Body of pancreas (tissue), 4 donors: ENCODE measurements at regions not wholly inside any gene's neighbourhood (a gene's known extent, or its start where the extent isn't known, plus 50 kb on each side); places are given as distances from the start of the nearest gene placed in this dataset.

Experiments used
- ATAC-seq: fragments of 150-250 bp; one replicate; pipeline ENCODE4 v1.9.1; 2016
- DNase-seq, 4 donors: peaks; one replicate each; pipeline ENCODE4 v3.0.0-alpha.2; 2019
- H3K27ac ChIP-seq, 4 donors: fragments of 200-600 bp; sonication (generic); 1 replicate in 3 of 4; 2 replicates in 1 of 4; pipeline versions ENCODE4 v1.5.1 to v1.6.1; 2016 to 2019; ENCODE audit warnings: mild to moderate bottlenecking in 1 of 4, mixed read lengths in 1 of 4, moderate library complexity in 1 of 4
- H3K27me3 ChIP-seq, 2 donors: fragments of 200-600 bp; sonication (generic); one replicate each; pipeline ENCODE4 v1.6.0; 2016; ENCODE audit warnings: mild to moderate bottlenecking in 1 of 2
- H3K36me3 ChIP-seq, 2 donors: fragments of 200-600 bp; sonication (generic); replicated peaks in 1 of 2; 2 replicates each; pipeline ENCODE4 v1.5.1; 2016; ENCODE audit warnings: low read depth in 2 of 2; ENCODE audit not compliant: insufficient read depth in 1 of 2
- H3K4me1 ChIP-seq: fragments of 200-600 bp; sonication (generic); one replicate; pipeline ENCODE4 v1.6.0; 2016
- H3K4me3 ChIP-seq, 2 donors: fragments of 200-600 bp; sonication (generic); 1 replicate in 1 of 2; 2 replicates in 1 of 2; pipeline ENCODE4 v1.5.1; 2016 to 2019
- H3K9me3 ChIP-seq, 3 donors: fragments of 200-600 bp; sonication (generic); 1 replicate in 2 of 3; 2 replicates in 1 of 3; pipeline ENCODE4 v1.5.1; 2016
- POLR2A ChIP-seq, 3 donors: fragments of 450-650 bp; IDR thresholded peaks; one replicate each; pipeline ENCODE4 v1.6.1; 2016; ENCODE audit warnings: antibody characterized with exemption in 3 of 3, mild to moderate bottlenecking in 2 of 3
- WGBS, 2 donors: methylation state at CpG; one replicate each; pipeline ENCODE4 v1.1.5; 2017; 5-methylcytosine and 5-hydroxymethylcytosine counted together
- intact Hi-C: fragments of 100-400 bp; cut with DNase I; formaldehyde crosslinking; loops from one replicate; pipeline ENCODE4 v1.15.1; 2023
- TF ChIP-seq, protein P1 (sequence below), 7 experiments: fragments of 450-650 bp in 4 of 7; fragments of 200-600 bp in 3 of 7; sonication (generic) in 3 of 7; IDR thresholded peaks; one replicate each; pipeline ENCODE4 v1.5.1; 2016 to 2019; ENCODE audit warnings: antibody characterized with exemption in 7 of 7

DNA sequence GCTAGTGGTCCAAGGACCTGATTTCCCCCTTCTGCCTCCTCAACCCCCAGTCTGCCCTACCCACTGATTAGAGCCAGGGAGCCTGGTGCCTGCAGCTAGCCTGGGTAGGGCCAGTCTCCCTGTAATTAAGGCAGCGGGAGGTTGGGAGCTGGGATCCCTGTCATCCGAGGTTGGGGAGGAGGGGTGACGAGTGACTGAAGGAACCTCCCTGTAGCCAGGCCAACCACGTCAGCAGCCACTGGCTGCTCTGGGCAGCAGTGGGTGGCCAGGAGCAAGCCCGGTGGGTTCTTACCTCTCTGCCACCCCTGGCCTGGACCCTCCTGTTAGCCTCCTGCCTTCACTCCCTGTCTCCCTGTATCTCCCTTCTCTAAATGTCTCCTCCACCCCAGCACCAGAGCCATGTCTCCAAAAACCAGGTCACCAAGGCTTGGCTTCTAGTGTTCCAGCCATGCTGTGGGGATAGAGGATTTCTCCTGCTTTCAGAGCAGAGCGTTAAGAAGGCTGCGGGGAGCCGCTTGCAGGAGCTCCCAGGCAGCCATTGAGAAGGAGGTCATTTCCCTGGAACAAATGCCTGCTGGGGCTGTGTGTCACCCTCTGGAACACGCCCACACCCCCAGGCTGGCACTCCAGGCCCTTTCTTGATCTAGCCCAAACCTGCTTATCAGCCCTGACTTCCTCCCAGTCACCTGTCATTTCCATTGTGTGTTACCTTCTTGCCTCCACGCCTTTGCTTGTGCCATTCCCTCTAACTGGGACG, 65.0 kb upstream of the GGTA1 start:
- Histone ChIP-seq H3K4me1 (peaks cover 22% of the 10 kb centered on the region), H3K36me3 (no peaks in the 10 kb centered on the region), H3K27me3 (no peaks in the 10 kb centered on the region), H3K4me3 (no peak overlapping the region), H3K9me3 (no peaks in the 10 kb centered on the region), H3K27ac (no peak overlapping the region)
- DNase-seq (no peak), ATAC-seq (no peak)
- WGBS, 2 donors: 80 to 86% methylated on average over 7 to 11 of the region's 11 CpGs
- intact Hi-C loops: no loop called here
- TF ChIP-seq, protein P1, sequence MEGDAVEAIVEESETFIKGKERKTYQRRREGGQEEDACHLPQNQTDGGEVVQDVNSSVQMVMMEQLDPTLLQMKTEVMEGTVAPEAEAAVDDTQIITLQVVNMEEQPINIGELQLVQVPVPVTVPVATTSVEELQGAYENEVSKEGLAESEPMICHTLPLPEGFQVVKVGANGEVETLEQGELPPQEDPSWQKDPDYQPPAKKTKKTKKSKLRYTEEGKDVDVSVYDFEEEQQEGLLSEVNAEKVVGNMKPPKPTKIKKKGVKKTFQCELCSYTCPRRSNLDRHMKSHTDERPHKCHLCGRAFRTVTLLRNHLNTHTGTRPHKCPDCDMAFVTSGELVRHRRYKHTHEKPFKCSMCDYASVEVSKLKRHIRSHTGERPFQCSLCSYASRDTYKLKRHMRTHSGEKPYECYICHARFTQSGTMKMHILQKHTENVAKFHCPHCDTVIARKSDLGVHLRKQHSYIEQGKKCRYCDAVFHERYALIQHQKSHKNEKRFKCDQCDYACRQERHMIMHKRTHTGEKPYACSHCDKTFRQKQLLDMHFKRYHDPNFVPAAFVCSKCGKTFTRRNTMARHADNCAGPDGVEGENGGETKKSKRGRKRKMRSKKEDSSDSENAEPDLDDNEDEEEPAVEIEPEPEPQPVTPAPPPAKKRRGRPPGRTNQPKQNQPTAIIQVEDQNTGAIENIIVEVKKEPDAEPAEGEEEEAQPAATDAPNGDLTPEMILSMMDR (IDR thresholded peaks at IDR 0.05): no peak
- TF ChIP-seq POLR2A (IDR thresholded peaks at IDR 0.05): no peak

DNA sequence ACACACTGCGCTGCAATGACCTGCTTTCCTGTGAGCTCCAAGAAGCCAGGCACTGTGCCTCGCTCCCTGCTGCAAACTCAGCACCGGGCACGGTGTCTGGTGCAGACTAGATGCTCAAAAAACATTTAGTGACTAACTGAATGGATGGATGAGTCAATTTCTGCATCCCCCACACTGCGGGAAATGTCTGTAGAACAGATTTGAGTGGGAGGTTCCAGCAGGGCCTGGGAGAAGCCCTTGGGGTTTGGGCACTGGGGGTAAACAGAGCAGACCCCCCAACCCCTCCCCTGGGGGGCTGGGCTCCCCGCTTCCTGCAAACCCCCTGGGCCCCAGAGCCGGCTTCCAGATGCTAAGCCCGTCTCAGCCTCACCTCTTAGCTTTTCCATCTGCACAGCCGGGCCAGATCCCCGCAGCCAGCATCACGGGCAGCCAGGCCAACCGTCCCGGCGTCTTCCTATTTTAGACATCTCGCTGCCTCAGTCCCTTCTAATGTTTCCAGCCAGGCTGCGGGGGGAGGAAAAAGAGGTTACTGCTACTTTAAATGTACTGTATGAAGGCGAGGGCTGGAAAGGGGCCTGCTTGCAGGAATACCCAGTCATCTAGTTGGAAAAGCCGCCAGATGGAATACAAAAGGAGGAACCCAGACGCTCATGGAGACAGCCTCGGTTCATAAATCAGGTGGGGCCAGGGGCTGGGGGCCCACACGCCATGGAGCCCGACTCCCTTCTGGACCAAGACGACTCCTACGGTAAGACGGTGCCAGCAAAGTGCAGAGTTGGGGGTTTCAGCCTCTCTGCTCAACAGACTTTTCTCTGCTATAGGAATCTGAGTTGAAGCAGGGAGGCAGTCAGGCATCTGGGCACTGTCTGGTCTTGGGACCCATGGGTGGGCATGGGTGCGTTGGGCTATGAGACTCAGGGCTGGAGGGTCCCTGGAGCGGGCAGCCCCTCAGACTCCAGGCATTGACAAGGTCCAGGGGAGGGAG, 67.1 kb upstream of the GGTA1 start:
- H3K9me3 ChIP-seq: no peaks in the 10 kb centered on the region
- DNase-seq (peak in 2 of 4 donors; percentile 12 to 14), ATAC-seq (no peak)
- no peaks in the 10 kb centered on the region for H3K36me3 ChIP-seq
- intact Hi-C loops: no loop called here
- H3K27ac ChIP-seq: peak overlapping the region in 2 of 4 donors; percentile 49 to 61
- 79 to 82% methylated on average over 27 of the region's 27 CpGs for WGBS, 2 donors
- H3K4me3 ChIP-seq: no peak overlapping the region
- peaks cover 22% of the 10 kb centered on the region for H3K4me1 ChIP-seq
- no peaks in the 10 kb centered on the region for H3K27me3 ChIP-seq
- TF ChIP-seq, protein P1 (IDR thresholded peaks at IDR 0.05): no peak
- TF ChIP-seq POLR2A (IDR thresholded peaks at IDR 0.05): no peak

DNA sequence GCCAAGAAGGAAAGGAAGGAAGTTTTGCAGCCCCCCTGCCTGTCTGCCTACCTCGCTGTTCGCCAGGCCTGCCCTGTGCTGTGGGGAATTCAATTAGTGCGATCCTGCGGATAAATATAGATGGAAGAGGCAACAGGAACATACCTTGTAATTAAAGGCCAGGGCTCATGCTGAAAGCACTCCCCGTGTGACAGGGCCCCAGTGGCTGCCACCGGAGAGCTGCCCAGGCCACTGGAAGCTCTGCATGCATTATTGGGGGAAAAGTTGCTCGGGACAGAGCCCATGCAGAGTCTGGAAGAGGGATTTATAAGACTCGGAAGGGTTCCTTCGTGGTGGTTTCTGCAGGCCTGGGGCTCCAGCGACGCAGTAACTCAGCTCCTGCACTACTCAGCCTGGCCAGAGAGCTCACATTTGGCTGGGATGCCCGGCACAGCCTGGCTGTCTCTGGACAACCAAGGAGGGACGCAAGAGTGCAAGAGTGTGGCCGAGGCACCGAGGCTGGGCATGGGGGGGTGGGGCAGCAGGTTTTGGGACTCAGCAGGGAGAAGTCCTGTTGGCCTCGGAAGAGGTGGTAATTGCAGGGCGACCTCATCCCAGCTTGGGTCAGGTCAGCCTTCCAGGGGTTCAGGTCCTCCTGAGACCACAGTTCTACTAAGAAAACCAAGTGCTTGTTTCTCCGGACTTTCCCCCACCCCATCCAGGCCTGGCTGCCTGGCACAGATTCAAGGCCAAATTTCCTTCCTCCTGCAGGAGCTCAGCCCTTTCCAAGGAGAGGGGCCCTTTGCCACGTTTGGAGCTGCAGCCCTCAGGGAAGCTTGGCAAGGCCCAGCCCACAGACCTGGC, 68.1 kb upstream of the GGTA1 start:
- no peaks in the 10 kb centered on the region for H3K27me3 ChIP-seq
- TF ChIP-seq POLR2A (IDR thresholded peaks at IDR 0.05): no peak
- TF ChIP-seq, protein P1 (IDR thresholded peaks at IDR 0.05): no peak
- H3K36me3 ChIP-seq: no peaks in the 10 kb centered on the region
- peak; percentile 36 for ATAC-seq
- intact Hi-C loops: no loop called here
- H3K4me1 ChIP-seq: peaks cover 22% of the 10 kb centered on the region
- H3K4me3 ChIP-seq: no peak overlapping the region
- whole genome bisulfite sequencing, 2 donors: 50 to 54% methylated on average over 8 to 19 of the region's 19 CpGs
- H3K27ac ChIP-seq: peak overlapping the region in 3 of 4 donors; percentile 39 to 61 (median 49)
- DNase-seq: peak; percentile 26 to 56 (median 36)
- no peaks in the 10 kb centered on the region for H3K9me3 ChIP-seq

DNA sequence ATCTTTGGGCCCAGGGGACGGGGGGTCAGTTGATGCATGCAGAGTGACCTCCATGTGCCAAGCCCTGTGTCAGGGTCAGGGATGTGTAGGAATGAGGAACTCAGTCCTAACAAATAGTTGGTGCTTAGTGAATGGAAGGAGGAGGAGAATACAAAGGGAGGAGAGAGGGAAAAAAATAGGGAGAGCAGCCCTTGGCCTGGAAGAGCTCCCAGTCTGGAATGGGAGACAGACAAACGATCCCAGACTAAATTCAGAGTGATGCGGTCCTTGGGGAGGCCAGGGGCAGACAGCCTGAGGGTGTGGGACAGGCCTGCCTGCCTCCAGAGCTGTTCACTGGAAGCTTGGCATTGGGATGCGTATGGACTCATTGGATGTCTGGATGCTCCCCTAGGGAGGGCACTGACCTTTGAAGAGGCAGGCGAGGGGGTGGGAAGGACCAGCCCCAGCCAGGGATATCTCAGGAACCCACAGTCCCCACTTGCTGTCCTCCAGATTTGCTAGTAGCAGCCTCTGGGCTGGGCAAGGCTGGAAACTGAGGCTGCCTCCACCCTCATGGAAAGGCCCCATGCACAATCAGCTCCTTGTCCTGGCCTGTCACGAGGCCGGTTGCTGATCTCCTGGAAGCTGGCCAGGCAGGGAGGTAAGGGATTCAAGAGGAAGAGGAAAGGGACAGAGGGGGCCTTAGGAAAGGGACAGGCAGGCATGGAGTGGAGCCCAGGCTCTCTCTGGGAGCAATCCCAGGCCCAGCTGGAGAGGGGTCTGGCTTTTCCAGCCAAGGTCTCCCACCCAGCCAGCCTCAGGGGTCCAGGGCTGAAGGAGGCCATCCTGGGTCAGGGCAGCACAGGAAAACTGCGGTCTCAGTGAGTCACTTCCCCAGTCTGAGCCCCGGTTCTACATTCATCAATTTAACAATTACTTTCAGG, 69.0 kb upstream of the GGTA1 start:
- no peak overlapping the region for H3K4me3 ChIP-seq
- H3K9me3 ChIP-seq: no peaks in the 10 kb centered on the region
- WGBS, 2 donors: 47 to 53% methylated on average over 7 to 9 of the region's 9 CpGs
- no peak for TF ChIP-seq POLR2A (IDR thresholded peaks at IDR 0.05)
- TF ChIP-seq, protein P1 (IDR thresholded peaks at IDR 0.05): no peak
- intact Hi-C loops: no loop called here
- H3K27me3 ChIP-seq: no peaks in the 10 kb centered on the region
- peak overlapping the region; percentile 39 to 61 (median 47) for H3K27ac ChIP-seq
- H3K36me3 ChIP-seq: no peaks in the 10 kb centered on the region
- DNase-seq (peak; percentile 40 to 64 (median 56)), ATAC-seq (peak; percentile 24)
- H3K4me1 ChIP-seq: peaks cover 22% of the 10 kb centered on the region
